ENCODE measurements at regions not wholly inside any gene's neighbourhood (a gene's known extent, or its start where the extent isn't known, plus 50 kb on each side); places are given as distances from the start of the nearest gene placed in this dataset.
"Not testable (repeated sequence)": the region's sequence is repeated elsewhere in the genome, so short reads cannot be mapped to it uniquely, and the experiment has no call there.

- DNase-seq (ENCODE audit: low read depth in 1 of 2, low spot score in 1 of 2), result no peak
- Histone ChIP-seq H3K4me3 (replicated peaks; ENCODE audit: insufficient read depth, low read length) (no peak overlapping the region), H3K27ac (replicated peaks) (no peak overlapping the region), H3K27me3 (ENCODE audit: insufficient read depth, poor library complexity, severe bottlenecking) (no peaks in the 10 kb centered on the region)
- TF ChIP-seq SPI1 (IDR thresholded peaks at IDR 0.05; ENCODE audit: borderline replicate concordance, low read depth) (no peak), GABPA (IDR thresholded peaks at IDR 0.05; ENCODE audit: low read depth) (no peak), POLR2AphosphoS5 (IDR thresholded peaks at IDR 0.05; ENCODE audit: low read depth) (no peak)
- TF ChIP-seq, protein P1, sequence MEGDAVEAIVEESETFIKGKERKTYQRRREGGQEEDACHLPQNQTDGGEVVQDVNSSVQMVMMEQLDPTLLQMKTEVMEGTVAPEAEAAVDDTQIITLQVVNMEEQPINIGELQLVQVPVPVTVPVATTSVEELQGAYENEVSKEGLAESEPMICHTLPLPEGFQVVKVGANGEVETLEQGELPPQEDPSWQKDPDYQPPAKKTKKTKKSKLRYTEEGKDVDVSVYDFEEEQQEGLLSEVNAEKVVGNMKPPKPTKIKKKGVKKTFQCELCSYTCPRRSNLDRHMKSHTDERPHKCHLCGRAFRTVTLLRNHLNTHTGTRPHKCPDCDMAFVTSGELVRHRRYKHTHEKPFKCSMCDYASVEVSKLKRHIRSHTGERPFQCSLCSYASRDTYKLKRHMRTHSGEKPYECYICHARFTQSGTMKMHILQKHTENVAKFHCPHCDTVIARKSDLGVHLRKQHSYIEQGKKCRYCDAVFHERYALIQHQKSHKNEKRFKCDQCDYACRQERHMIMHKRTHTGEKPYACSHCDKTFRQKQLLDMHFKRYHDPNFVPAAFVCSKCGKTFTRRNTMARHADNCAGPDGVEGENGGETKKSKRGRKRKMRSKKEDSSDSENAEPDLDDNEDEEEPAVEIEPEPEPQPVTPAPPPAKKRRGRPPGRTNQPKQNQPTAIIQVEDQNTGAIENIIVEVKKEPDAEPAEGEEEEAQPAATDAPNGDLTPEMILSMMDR (IDR thresholded peaks at IDR 0.05; ENCODE audit: insufficient read depth, low read length), result no peak
- TF ChIP-seq, protein P2, sequence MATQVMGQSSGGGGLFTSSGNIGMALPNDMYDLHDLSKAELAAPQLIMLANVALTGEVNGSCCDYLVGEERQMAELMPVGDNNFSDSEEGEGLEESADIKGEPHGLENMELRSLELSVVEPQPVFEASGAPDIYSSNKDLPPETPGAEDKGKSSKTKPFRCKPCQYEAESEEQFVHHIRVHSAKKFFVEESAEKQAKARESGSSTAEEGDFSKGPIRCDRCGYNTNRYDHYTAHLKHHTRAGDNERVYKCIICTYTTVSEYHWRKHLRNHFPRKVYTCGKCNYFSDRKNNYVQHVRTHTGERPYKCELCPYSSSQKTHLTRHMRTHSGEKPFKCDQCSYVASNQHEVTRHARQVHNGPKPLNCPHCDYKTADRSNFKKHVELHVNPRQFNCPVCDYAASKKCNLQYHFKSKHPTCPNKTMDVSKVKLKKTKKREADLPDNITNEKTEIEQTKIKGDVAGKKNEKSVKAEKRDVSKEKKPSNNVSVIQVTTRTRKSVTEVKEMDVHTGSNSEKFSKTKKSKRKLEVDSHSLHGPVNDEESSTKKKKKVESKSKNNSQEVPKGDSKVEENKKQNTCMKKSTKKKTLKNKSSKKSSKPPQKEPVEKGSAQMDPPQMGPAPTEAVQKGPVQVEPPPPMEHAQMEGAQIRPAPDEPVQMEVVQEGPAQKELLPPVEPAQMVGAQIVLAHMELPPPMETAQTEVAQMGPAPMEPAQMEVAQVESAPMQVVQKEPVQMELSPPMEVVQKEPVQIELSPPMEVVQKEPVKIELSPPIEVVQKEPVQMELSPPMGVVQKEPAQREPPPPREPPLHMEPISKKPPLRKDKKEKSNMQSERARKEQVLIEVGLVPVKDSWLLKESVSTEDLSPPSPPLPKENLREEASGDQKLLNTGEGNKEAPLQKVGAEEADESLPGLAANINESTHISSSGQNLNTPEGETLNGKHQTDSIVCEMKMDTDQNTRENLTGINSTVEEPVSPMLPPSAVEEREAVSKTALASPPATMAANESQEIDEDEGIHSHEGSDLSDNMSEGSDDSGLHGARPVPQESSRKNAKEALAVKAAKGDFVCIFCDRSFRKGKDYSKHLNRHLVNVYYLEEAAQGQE (IDR thresholded peaks at IDR 0.05; ENCODE audit: insufficient replicate concordance, low read depth), result no peak
Observed at GRCh38 chr20:48490961-48491831, 336.6 kb downstream of the PREX1 start.

DNA sequence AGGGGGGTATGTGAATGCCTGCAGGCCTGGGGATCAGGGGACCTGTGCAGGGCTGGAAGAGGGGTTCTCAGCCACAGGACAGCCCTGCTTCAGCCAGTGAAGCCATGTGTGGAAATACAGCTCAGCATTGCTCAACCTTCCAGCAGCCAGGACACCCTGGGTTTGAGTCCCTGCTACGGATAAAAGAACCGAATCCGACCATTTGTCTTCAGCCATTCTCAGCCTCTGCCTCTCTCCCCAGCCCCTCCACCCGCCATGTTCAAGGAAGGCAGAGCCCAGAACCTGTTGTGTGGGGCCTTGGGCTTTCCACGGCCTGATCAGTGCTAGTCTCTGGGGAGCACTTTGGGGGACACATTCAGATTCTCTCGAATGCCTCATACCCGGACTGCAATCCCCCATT lies 337.5 kb downstream of the PREX1 start:
- not testable (repeated sequence) for DNase-seq (ENCODE audit: low read depth in 1 of 2, low spot score in 1 of 2); H3K4me3 ChIP-seq (replicated peaks; ENCODE audit: insufficient read depth, low read length); H3K27me3 ChIP-seq (ENCODE audit: insufficient read depth, poor library complexity, severe bottlenecking); H3K27ac ChIP-seq (replicated peaks)

- no peak overlapping the region for H3K4me3 ChIP-seq (replicated peaks; ENCODE audit: insufficient read depth, low read length)
- no peak for DNase-seq (ENCODE audit: low read depth in 1 of 2, low spot score in 1 of 2)
Observed at GRCh38 chr20:48489656-48490055, 338.1 kb downstream of the PREX1 start.

More at GRCh38 chr20:48489656-48490055, 338.1 kb downstream of the PREX1 start:
- TF ChIP-seq, protein P1 (IDR thresholded peaks at IDR 0.05; ENCODE audit: insufficient read depth, low read length), result no peak
- TF ChIP-seq GABPA (IDR thresholded peaks at IDR 0.05; ENCODE audit: low read depth), result no peak
- TF ChIP-seq SPI1 (IDR thresholded peaks at IDR 0.05; ENCODE audit: borderline replicate concordance, low read depth), result no peak
- TF ChIP-seq POLR2AphosphoS5 (IDR thresholded peaks at IDR 0.05; ENCODE audit: low read depth), result no peak
- TF ChIP-seq, protein P2 (IDR thresholded peaks at IDR 0.05; ENCODE audit: insufficient replicate concordance, low read depth), result no peak
- Histone ChIP-seq H3K27me3 (ENCODE audit: insufficient read depth, poor library complexity, severe bottlenecking) (no peaks in the 10 kb centered on the region), H3K27ac (replicated peaks) (no peak overlapping the region)
